ENCODE measurements at regions not wholly inside any gene's neighbourhood (a gene's known extent, or its start where the extent isn't known, plus 50 kb on each side); places are given as distances from the start of the nearest gene placed in this dataset.

GRCh38 chr7:118602090-118602489, 377.6 kb downstream of the ANKRD7 start:
- TF ChIP-seq CTCF (IDR thresholded peaks at IDR 0.05; ENCODE audit: low read depth, low read length) = no peak
- no peak for TF ChIP-seq EZH2phosphoT487 (IDR thresholded peaks at IDR 0.05; ENCODE audit: low read depth)

Measured in OCI-LY3 (cell line).